ENCODE measurements at regions not wholly inside any gene's neighbourhood (a gene's known extent, or its start where the extent isn't known, plus 50 kb on each side); places are given as distances from the start of the nearest gene placed in this dataset.
A peak's percentile ranks its signal among the peaks of the same experiment; 100 is the strongest.

- peaks cover 15 to 26% (median 18%) of the 10 kb centered on the region in 4 donors for H3K4me1 ChIP-seq
- 1 to 4% (median 2%) methylated on average over 27 to 28 of the region's 28 CpGs for WGBS, 5 donors
- DNase-seq: peak in 1 of 2 donors; percentile 43
- intact Hi-C loops (cut with DNase I; ENCODE audit: low total_unique reads): no loop called here
- H3K4me3 ChIP-seq: peak overlapping the region; percentile 34 to 58 (median 50)
- no peak for TF ChIP-seq CTCF (IDR thresholded peaks at IDR 0.05)
- TF ChIP-seq POLR2AphosphoS5 (IDR thresholded peaks at IDR 0.05): no peak
- no peak for TF ChIP-seq EP300 (IDR thresholded peaks at IDR 0.05)
- no peak for TF ChIP-seq POLR2A (IDR thresholded peaks at IDR 0.05)
- H3K9me3 ChIP-seq: no peaks in the 10 kb centered on the region
- H3K27ac ChIP-seq: peak overlapping the region in 2 of 5 donors; percentile 8 to 46
- peaks cover 13 to 34% (median 25%) of the 10 kb centered on the region in 3 donors for H3K27me3 ChIP-seq
- H3K36me3 ChIP-seq: no peaks in the 10 kb centered on the region
Observed at GRCh38 chr3:69541711-69542088, 155.8 kb upstream of the FRMD4B start.

GRCh38 chr3:69540706-69541581 is 155.1 kb upstream of the FRMD4B start:
- H3K9me3 ChIP-seq: no peaks in the 10 kb centered on the region
- peaks cover 15 to 26% (median 18%) of the 10 kb centered on the region in 4 donors for H3K4me1 ChIP-seq
- intact Hi-C loops (cut with DNase I; ENCODE audit: low total_unique reads): no loop called here
- WGBS, 5 donors: 21 to 35% (median 24%) methylated on average over 24 of the region's 24 CpGs
- peak in 1 of 2 donors; percentile 34 for DNase-seq
- H3K36me3 ChIP-seq: no peaks in the 10 kb centered on the region
- no peak overlapping the region for H3K27ac ChIP-seq
- peak overlapping the region; percentile 34 to 58 (median 50) for H3K4me3 ChIP-seq
- TF ChIP-seq POLR2A (IDR thresholded peaks at IDR 0.05) (no peak), POLR2AphosphoS5 (IDR thresholded peaks at IDR 0.05) (no peak), CTCF (IDR thresholded peaks at IDR 0.05) (no peak), EP300 (IDR thresholded peaks at IDR 0.05) (no peak)
- peaks cover 13 to 34% (median 25%) of the 10 kb centered on the region in 3 donors for H3K27me3 ChIP-seq

GRCh38 chr3:69539134-69539533 is 153.2 kb upstream of the FRMD4B start:
- WGBS, 5 donors: 15 to 22% (median 17%) methylated on average over 2 of the region's 2 CpGs
- no peak overlapping the region for H3K4me3 ChIP-seq
- no peaks in the 10 kb centered on the region for H3K36me3 ChIP-seq
- TF ChIP-seq POLR2A (IDR thresholded peaks at IDR 0.05) (no peak), POLR2AphosphoS5 (IDR thresholded peaks at IDR 0.05) (no peak), EP300 (IDR thresholded peaks at IDR 0.05) (no peak), CTCF (IDR thresholded peaks at IDR 0.05) (no peak)
- H3K9me3 ChIP-seq: no peaks in the 10 kb centered on the region
- DNase-seq: no peak
- H3K4me1 ChIP-seq: peaks cover 15 to 26% (median 18%) of the 10 kb centered on the region in 4 donors
- no peak overlapping the region for H3K27ac ChIP-seq
- peaks cover 13 to 34% (median 25%) of the 10 kb centered on the region in 3 donors for H3K27me3 ChIP-seq
- intact Hi-C loops (cut with DNase I; ENCODE audit: low total_unique reads): no loop called here

GRCh38 chr3:69538281-69538680 is 152.4 kb upstream of the FRMD4B start:
- Histone ChIP-seq H3K36me3 (no peaks in the 10 kb centered on the region), H3K9me3 (no peaks in the 10 kb centered on the region), H3K4me1 (peaks cover 15 to 26% (median 18%) of the 10 kb centered on the region in 4 donors), H3K4me3 (no peak overlapping the region), H3K27me3 (peaks cover 13 to 27% (median 25%) of the 10 kb centered on the region in 3 donors), H3K27ac (no peak overlapping the region)
- intact Hi-C loops (cut with DNase I; ENCODE audit: low total_unique reads): no loop called here
- DNase-seq: no peak
- TF ChIP-seq EP300 (IDR thresholded peaks at IDR 0.05): no peak
- TF ChIP-seq POLR2A (IDR thresholded peaks at IDR 0.05): no peak
- no peak for TF ChIP-seq CTCF (IDR thresholded peaks at IDR 0.05)
- TF ChIP-seq POLR2AphosphoS5 (IDR thresholded peaks at IDR 0.05): no peak
- whole genome bisulfite sequencing, 5 donors: 70 to 83% (median 71%) methylated on average over 1 of the region's 1 CpG

Data from stomach (tissue), 8 donors.